Mesendoderm (in vitro differentiated cells): ENCODE measurements at regions not wholly inside any gene's neighbourhood (a gene's known extent, or its start where the extent isn't known, plus 50 kb on each side); places are given as distances from the start of the nearest gene placed in this dataset.
"Not testable (repeated sequence)": the region's sequence is repeated elsewhere in the genome, so short reads cannot be mapped to it uniquely, and the experiment has no call there.

Experiments used
- DNase-seq: peaks from one replicate; pipeline ENCODE4 v3.0.0; 2013
- H2AK5ac ChIP-seq: 2 replicates; pipeline ENCODE4 v1.6.1; 2013; ENCODE audit warnings: low read length, inconsistent platforms
- H2BK120ac ChIP-seq: 2 replicates; pipeline ENCODE4 v1.6.1; 2013; ENCODE audit warnings: low read depth, mild to moderate bottlenecking, low read length, moderate library complexity, mixed read lengths
- H2BK15ac ChIP-seq: replicated peaks from 2 replicates; pipeline ENCODE4 v1.6.1; 2013; ENCODE audit warnings: low read depth, mild to moderate bottlenecking, moderate library complexity
- H2BK5ac ChIP-seq: 2 replicates; pipeline ENCODE4 v1.6.1; 2013; ENCODE audit warnings: low read length, inconsistent platforms
- H3K18ac ChIP-seq: 2 replicates; pipeline ENCODE4 v1.6.1; 2013; ENCODE audit warnings: mild to moderate bottlenecking, low read length, mixed read lengths
- H3K23ac ChIP-seq: one replicate; pipeline ENCODE4 v1.6.1; 2013; ENCODE audit warnings: low read length
- H3K27ac ChIP-seq: 2 replicates; pipeline ENCODE4 v1.5.1; 2013; ENCODE audit warnings: low read depth, mild to moderate bottlenecking, inconsistent platforms, low read length, moderate library complexity
- H3K27me3 ChIP-seq: 2 replicates; pipeline ENCODE4 v1.6.1; 2013; ENCODE audit warnings: low read length, control low read depth, mild to moderate bottlenecking, inconsistent platforms; ENCODE audit not compliant: insufficient read depth, poor library complexity
- H3K36me3 ChIP-seq: 2 replicates; pipeline ENCODE4 v1.6.1; 2013; ENCODE audit warnings: low read length, inconsistent platforms; ENCODE audit not compliant: control insufficient read depth, insufficient read depth
- H3K4ac ChIP-seq: one replicate; pipeline ENCODE4 v1.6.1; 2013; ENCODE audit warnings: low read depth, mild to moderate bottlenecking, low read length, moderate library complexity
- H3K4me1 ChIP-seq: 2 replicates; pipeline ENCODE4 v1.6.1; 2013; ENCODE audit warnings: low read depth, low read length, inconsistent platforms; ENCODE audit not compliant: control insufficient read depth
- H3K4me2 ChIP-seq: 2 replicates; pipeline ENCODE4 v1.6.1; 2013; ENCODE audit warnings: low read length
- H3K4me3 ChIP-seq: 2 replicates; pipeline ENCODE4 v1.5.1; 2013; ENCODE audit warnings: mild to moderate bottlenecking, low read length
- H3K56ac ChIP-seq: one replicate; pipeline ENCODE4 v1.6.1; 2013; ENCODE audit warnings: low read length
- H3K79me1 ChIP-seq: 2 replicates; pipeline ENCODE4 v1.6.1; 2013; ENCODE audit warnings: low read length, inconsistent platforms
- H3K79me2 ChIP-seq: 2 replicates; pipeline ENCODE4 v1.6.1; 2013; ENCODE audit warnings: mild to moderate bottlenecking, low read length; ENCODE audit not compliant: control insufficient read depth, insufficient read depth
- H3K9ac ChIP-seq: 2 replicates; pipeline ENCODE4 v1.6.1; 2013; ENCODE audit warnings: low read length, inconsistent platforms
- H4K5ac ChIP-seq: one replicate; pipeline ENCODE4 v1.6.1; 2013; ENCODE audit warnings: low read length
- H4K8ac ChIP-seq: one replicate; pipeline ENCODE4 v1.6.1; 2013; ENCODE audit warnings: low read depth, mild to moderate bottlenecking, control low read depth, low read length, moderate library complexity
- whole genome bisulfite sequencing: extraction: QIAGEN DNeasy Blood & Tissue Kit; methylation state at CpG from one replicate; pipeline ENCODE4 v1.1.7; 2013; ENCODE audit warnings: low lambda C conversion rate, missing lambda C conversion rate; ENCODE audit not compliant: insufficient coverage; ENCODE audit errors: extremely low coverage; 5-methylcytosine and 5-hydroxymethylcytosine counted together

DNA sequence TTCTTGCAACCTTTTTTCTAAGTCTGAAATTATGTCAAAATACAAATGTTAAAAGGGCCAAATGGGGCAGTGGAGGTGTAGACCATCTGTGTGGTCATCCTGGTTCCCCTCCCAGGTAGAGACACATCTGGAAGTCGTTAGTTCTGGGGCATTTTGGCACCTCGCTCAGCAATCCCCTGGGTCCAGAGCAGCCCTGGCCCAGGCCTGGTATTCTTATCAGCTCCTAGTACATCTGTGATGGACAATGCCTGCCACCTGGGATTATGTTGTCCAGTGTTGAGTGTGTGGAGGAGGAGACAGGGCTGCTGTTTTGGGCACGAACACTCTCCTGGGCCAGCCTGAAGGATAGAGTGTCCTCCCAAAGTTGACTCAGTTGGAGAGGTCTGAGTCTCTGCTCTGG, 74.8 kb downstream of the GADD45G start:
- Histone ChIP-seq H2BK5ac (no peak overlapping the region), H4K5ac (no peak overlapping the region), H3K4ac (no peak overlapping the region), H3K4me3 (no peak overlapping the region), H2AK5ac (no peak overlapping the region), H3K36me3 (no peaks in the 10 kb centered on the region), H3K27ac (no peak overlapping the region), H3K56ac (no peak overlapping the region), H3K4me2 (no peak overlapping the region), H3K79me1 (no peaks in the 10 kb centered on the region), H3K79me2 (no peaks in the 10 kb centered on the region), H3K9ac (no peak overlapping the region), H2BK120ac (no peak overlapping the region), H3K23ac (no peak overlapping the region), H4K8ac (no peak overlapping the region), H3K27me3 (no peaks in the 10 kb centered on the region), H2BK15ac (no peak overlapping the region), H3K4me1 (peaks cover 13% of the 10 kb centered on the region), H3K18ac (no peak overlapping the region)
- no CpG with 5 or more reads among the region's 3 CpGs for WGBS
- DNase-seq: no peak

DNA sequence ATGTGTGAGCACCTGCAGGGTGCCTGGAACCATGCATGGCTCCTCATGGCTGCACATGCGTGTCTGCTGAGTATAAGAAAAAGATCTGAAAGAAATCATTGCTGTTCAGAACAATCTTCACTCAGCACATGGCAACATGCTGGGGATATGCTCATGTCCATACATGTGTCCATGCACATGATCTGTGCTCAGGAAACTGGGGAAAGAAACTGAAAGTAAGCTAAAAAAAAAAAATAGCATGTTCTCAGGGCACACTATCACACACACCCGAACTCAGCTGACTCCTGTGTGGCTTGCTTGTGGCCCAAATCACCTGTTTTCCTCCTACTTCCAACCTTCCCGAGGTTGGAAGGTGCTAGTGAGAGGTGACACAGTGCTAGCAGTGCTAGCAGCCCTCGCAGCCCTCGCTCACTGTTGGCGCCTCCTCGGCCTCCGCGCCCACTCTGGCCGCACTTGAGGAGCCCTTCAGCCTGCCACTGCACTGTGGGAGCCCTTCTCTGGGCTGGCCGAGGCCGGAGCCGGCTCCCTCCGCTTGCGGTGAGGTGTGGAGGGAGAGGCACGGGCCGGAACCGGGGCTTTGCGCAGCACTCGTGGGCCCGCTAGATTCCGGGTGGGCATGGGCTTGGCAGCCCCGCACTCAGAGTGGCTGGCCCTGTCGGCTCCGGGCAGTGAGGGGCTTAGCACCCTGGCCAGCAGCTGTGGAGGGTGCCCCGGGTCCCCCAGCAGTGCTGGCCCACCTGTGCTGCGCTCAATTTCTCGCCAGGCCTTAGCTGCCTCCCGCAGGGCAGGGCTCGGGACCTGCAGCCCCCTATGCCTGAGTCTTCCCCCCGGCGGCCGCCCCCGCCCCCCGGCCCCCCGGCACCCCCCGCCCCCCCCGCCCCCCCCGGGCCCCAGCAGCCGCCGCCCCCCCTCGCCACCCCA, 76.0 kb downstream of the GADD45G start:
- no CpG with 5 or more reads among the region's 42 CpGs for WGBS
- no peak overlapping the region for H3K56ac ChIP-seq
- no peak overlapping the region for H3K4ac ChIP-seq
- peaks cover 10% of the 10 kb centered on the region for H3K4me1 ChIP-seq
- H3K4me2 ChIP-seq: no peak overlapping the region
- H3K4me3 ChIP-seq: no peak overlapping the region
- H3K27ac ChIP-seq: no peak overlapping the region
- no peak overlapping the region for H2BK120ac ChIP-seq
- H2BK5ac ChIP-seq: no peak overlapping the region
- H4K5ac ChIP-seq: no peak overlapping the region
- H3K18ac ChIP-seq: no peak overlapping the region
- no peak overlapping the region for H2AK5ac ChIP-seq
- H3K27me3 ChIP-seq: no peaks in the 10 kb centered on the region
- H3K23ac ChIP-seq: no peak overlapping the region
- H3K79me1 ChIP-seq: no peaks in the 10 kb centered on the region
- DNase-seq: no peak
- no peaks in the 10 kb centered on the region for H3K36me3 ChIP-seq
- H3K9ac ChIP-seq: no peak overlapping the region
- no peak overlapping the region for H2BK15ac ChIP-seq
- H3K79me2 ChIP-seq: no peaks in the 10 kb centered on the region
- no peak overlapping the region for H4K8ac ChIP-seq

DNA sequence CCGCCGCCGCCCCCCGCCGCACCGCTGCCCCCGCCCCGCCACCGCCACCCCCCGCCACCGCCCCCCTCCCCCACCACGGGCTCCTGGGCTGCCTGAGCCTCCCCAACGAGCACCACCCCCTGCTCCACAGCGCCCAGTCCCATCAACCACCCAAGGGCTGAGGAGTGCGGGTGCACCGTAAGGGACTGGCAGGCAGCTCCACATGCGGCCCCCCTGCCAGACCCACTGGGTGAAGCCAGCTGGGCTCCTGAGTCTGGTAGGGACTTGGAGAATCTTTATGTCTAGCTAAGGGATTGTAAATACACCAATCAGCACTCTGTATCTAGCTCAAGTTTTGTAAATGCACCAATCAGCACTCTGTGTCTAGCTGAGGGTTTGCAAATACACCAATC, 76.7 kb downstream of the GADD45G start:
- not testable (repeated sequence) for H3K18ac ChIP-seq, H4K5ac ChIP-seq, H3K27me3 ChIP-seq, H3K79me2 ChIP-seq, H3K36me3 ChIP-seq, H2BK120ac ChIP-seq, H3K56ac ChIP-seq, DNase-seq, H3K27ac ChIP-seq, H3K4me3 ChIP-seq, H2BK15ac ChIP-seq, H3K4me2 ChIP-seq, H3K23ac ChIP-seq, H3K9ac ChIP-seq, H2AK5ac ChIP-seq, H3K79me1 ChIP-seq, H2BK5ac ChIP-seq, H4K8ac ChIP-seq, H3K4ac ChIP-seq, H3K4me1 ChIP-seq
- no CpG with 5 or more reads among the region's 17 CpGs for WGBS

DNA sequence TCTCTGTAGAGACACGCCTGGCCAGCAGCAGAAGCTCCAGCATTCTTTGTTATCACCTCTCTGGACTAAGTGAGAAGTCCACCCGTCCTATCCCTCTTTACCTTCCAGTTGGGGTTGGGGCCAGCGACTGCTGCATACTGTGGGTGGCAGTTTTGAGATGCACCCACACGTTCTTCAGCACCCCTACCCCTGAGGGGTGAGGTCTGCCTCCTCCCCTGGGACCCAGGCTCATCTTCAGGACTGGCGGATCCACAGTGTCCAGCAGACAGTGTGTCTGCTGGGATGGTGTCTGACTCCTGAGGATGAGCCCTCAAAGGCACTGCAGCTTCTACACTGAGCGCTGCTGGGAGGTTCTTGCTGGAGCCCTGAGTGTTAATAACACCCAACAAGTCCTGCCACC, 78.8 kb downstream of the GADD45G start:
- H2BK120ac ChIP-seq: no peak overlapping the region
- H3K79me1 ChIP-seq: no peaks in the 10 kb centered on the region
- no peak overlapping the region for H2BK15ac ChIP-seq
- no peak overlapping the region for H3K4me3 ChIP-seq
- H3K4ac ChIP-seq: no peak overlapping the region
- H4K8ac ChIP-seq: no peak overlapping the region
- no peak overlapping the region for H3K9ac ChIP-seq
- no peak overlapping the region for H3K23ac ChIP-seq
- no peak overlapping the region for H3K18ac ChIP-seq
- H3K4me1 ChIP-seq: peaks cover 1% of the 10 kb centered on the region
- H3K27me3 ChIP-seq: no peaks in the 10 kb centered on the region
- H3K4me2 ChIP-seq: no peak overlapping the region
- no peaks in the 10 kb centered on the region for H3K36me3 ChIP-seq
- no peak overlapping the region for H3K27ac ChIP-seq
- DNase-seq: no peak
- no CpG with 5 or more reads among the region's 6 CpGs for WGBS
- no peak overlapping the region for H3K56ac ChIP-seq
- no peaks in the 10 kb centered on the region for H3K79me2 ChIP-seq
- H2BK5ac ChIP-seq: no peak overlapping the region
- no peak overlapping the region for H4K5ac ChIP-seq
- no peak overlapping the region for H2AK5ac ChIP-seq

DNA sequence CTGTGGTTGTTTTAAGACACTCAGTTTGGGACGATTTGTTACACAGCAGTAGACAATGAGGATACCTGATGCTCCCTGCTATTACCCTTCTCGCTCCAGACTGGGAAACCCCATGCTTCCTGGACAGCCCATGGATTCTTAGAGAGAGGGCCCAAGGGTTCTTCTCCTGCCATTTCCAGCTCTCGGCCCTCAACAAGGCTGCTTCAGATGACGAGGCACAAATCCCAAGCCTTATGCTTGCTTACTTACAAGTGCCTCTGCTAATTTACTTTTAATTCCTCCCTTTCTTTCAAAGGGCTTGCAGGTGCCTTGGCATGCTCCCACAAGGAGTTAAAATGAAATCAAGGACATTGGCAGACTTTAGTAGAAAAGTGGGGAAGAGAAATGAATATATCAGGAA, 79.4 kb downstream of the GADD45G start:
- Histone ChIP-seq H2BK15ac (no peak overlapping the region), H4K8ac (no peak overlapping the region), H3K79me1 (no peaks in the 10 kb centered on the region), H3K4me3 (no peak overlapping the region), H3K4ac (no peak overlapping the region), H3K79me2 (no peaks in the 10 kb centered on the region), H2BK5ac (no peak overlapping the region), H3K4me1 (no peaks in the 10 kb centered on the region), H4K5ac (no peak overlapping the region), H3K18ac (no peak overlapping the region), H3K27ac (no peak overlapping the region), H3K9ac (no peak overlapping the region), H3K23ac (no peak overlapping the region), H2AK5ac (no peak overlapping the region), H2BK120ac (no peak overlapping the region), H3K27me3 (no peaks in the 10 kb centered on the region), H3K56ac (no peak overlapping the region), H3K36me3 (no peaks in the 10 kb centered on the region), H3K4me2 (no peak overlapping the region)
- no peak for DNase-seq
- WGBS: no CpG with 5 or more reads among the region's 4 CpGs
